ENCODE measurements at regions not wholly inside any gene's neighbourhood (a gene's known extent, or its start where the extent isn't known, plus 50 kb on each side); places are given as distances from the start of the nearest gene placed in this dataset.

DNA sequence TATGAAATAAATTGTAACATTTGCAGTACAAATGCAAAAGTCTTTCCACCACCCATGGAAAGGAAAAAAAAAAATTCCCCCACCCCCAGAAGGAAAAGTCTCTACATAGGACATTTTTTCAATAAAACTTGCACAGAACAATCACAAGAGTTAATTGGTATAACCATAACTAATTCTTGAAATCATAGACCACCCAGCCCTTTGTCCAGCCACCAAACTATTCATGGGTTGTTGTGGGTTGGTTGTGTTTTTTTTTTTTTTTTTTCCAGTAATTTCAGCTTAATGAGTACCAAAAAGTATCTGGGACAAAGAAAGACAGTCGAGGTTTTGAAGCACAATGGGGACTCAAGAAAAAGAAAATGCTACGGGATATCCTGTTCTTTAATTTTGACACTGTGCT, 355.0 kb upstream of the ROBO2 start (continued):
- TF ChIP-seq, protein P1, sequence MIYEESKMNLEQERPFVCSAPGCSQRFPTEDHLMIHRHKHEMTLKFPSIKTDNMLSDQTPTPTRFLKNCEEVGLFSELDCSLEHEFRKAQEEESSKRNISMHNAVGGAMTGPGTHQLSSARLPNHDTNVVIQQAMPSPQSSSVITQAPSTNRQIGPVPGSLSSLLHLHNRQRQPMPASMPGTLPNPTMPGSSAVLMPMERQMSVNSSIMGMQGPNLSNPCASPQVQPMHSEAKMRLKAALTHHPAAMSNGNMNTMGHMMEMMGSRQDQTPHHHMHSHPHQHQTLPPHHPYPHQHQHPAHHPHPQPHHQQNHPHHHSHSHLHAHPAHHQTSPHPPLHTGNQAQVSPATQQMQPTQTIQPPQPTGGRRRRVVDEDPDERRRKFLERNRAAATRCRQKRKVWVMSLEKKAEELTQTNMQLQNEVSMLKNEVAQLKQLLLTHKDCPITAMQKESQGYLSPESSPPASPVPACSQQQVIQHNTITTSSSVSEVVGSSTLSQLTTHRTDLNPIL (CRISPR knock-in tag; IDR thresholded peaks at IDR 0.05; ENCODE audit: low read depth) = no peak
- TF ChIP-seq PATZ1 (CRISPR knock-in tag; IDR thresholded peaks at IDR 0.05; ENCODE audit: borderline replicate concordance) = no peak

GRCh38 chr3:76685858-76686257, 354.0 kb upstream of the ROBO2 start:
- ATAC-seq = no peak
- TF ChIP-seq, protein P2, sequence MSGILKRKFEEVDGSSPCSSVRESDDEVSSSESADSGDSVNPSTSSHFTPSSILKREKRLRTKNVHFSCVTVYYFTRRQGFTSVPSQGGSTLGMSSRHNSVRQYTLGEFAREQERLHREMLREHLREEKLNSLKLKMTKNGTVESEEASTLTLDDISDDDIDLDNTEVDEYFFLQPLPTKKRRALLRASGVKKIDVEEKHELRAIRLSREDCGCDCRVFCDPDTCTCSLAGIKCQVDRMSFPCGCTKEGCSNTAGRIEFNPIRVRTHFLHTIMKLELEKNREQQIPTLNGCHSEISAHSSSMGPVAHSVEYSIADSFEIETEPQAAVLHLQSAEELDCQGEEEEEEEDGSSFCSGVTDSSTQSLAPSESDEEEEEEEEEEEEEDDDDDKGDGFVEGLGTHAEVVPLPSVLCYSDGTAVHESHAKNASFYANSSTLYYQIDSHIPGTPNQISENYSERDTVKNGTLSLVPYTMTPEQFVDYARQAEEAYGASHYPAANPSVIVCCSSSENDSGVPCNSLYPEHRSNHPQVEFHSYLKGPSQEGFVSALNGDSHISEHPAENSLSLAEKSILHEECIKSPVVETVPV (CRISPR knock-in tag; IDR thresholded peaks at IDR 0.05) = no peak
- TF ChIP-seq ESRRG (CRISPR knock-in tag; IDR thresholded peaks at IDR 0.05) (no peak), ZC3H10 (CRISPR knock-in tag; IDR thresholded peaks at IDR 0.05) (no peak), TOX (CRISPR knock-in tag; IDR thresholded peaks at IDR 0.05; ENCODE audit: borderline replicate concordance) (no peak)

DNA sequence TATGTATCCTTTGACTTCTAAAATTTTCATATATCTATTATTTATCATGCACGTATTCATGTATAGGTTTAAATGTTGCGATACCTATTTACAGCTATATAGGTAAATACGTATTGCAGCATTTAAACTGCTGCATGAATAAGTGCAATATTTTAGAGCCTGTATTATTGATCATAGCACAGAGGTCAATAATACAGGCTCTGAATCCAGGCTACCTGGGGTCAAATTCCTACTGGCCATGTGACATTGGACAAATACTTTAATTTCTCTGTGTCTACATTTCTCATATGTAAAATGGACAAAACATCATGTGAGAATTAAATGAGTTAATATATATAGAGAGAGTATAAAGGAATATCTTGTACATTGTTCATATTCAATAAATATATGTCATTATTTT, 352.9 kb upstream of the ROBO2 start:
- no peak for ATAC-seq
- TF ChIP-seq, protein P1 (CRISPR knock-in tag; IDR thresholded peaks at IDR 0.05; ENCODE audit: low read depth) = no peak
- TF ChIP-seq, protein P3, sequence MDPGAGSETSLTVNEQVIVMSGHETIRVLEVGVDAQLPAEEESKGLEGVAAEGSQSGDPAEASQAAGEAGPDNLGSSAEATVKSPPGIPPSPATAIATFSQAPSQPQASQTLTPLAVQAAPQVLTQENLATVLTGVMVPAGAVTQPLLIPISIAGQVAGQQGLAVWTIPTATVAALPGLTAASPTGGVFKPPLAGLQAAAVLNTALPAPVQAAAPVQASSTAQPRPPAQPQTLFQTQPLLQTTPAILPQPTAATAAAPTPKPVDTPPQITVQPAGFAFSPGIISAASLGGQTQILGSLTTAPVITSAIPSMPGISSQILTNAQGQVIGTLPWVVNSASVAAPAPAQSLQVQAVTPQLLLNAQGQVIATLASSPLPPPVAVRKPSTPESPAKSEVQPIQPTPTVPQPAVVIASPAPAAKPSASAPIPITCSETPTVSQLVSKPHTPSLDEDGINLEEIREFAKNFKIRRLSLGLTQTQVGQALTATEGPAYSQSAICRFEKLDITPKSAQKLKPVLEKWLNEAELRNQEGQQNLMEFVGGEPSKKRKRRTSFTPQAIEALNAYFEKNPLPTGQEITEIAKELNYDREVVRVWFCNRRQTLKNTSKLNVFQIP (CRISPR knock-in tag; IDR thresholded peaks at IDR 0.05; ENCODE audit: borderline replicate concordance, low read depth) = no peak
- TF ChIP-seq BACH2 (CRISPR knock-in tag; IDR thresholded peaks at IDR 0.05; ENCODE audit: borderline replicate concordance) (no peak), GLIS3 (CRISPR knock-in tag; IDR thresholded peaks at IDR 0.05) (no peak), ESRRG (CRISPR knock-in tag; IDR thresholded peaks at IDR 0.05) (no peak), PPARA (CRISPR knock-in tag; IDR thresholded peaks at IDR 0.05; ENCODE audit: borderline replicate concordance) (no peak), ZFP30 (CRISPR knock-in tag; IDR thresholded peaks at IDR 0.05) (no peak), CSDC2 (CRISPR knock-in tag; IDR thresholded peaks at IDR 0.05) (no peak), RARB (CRISPR knock-in tag; IDR thresholded peaks at IDR 0.05) (no peak), ZNF8 (CRISPR knock-in tag; IDR thresholded peaks at IDR 0.05) (no peak), ZNF70 (CRISPR knock-in tag; IDR thresholded peaks at IDR 0.05) (no peak), SNAI2 (CRISPR knock-in tag; IDR thresholded peaks at IDR 0.05) (no peak), ARNTL (CRISPR knock-in tag; IDR thresholded peaks at IDR 0.05; ENCODE audit: borderline replicate concordance, low read depth) (no peak), TOX (CRISPR knock-in tag; IDR thresholded peaks at IDR 0.05; ENCODE audit: borderline replicate concordance) (no peak), TCF4 (CRISPR knock-in tag; IDR thresholded peaks at IDR 0.05; ENCODE audit: borderline replicate concordance) (no peak)
- TF ChIP-seq, protein P4, sequence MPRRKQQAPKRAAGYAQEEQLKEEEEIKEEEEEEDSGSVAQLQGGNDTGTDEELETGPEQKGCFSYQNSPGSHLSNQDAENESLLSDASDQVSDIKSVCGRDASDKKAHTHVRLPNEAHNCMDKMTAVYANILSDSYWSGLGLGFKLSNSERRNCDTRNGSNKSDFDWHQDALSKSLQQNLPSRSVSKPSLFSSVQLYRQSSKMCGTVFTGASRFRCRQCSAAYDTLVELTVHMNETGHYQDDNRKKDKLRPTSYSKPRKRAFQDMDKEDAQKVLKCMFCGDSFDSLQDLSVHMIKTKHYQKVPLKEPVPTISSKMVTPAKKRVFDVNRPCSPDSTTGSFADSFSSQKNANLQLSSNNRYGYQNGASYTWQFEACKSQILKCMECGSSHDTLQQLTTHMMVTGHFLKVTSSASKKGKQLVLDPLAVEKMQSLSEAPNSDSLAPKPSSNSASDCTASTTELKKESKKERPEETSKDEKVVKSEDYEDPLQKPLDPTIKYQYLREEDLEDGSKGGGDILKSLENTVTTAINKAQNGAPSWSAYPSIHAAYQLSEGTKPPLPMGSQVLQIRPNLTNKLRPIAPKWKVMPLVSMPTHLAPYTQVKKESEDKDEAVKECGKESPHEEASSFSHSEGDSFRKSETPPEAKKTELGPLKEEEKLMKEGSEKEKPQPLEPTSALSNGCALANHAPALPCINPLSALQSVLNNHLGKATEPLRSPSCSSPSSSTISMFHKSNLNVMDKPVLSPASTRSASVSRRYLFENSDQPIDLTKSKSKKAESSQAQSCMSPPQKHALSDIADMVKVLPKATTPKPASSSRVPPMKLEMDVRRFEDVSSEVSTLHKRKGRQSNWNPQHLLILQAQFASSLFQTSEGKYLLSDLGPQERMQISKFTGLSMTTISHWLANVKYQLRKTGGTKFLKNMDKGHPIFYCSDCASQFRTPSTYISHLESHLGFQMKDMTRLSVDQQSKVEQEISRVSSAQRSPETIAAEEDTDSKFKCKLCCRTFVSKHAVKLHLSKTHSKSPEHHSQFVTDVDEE (CRISPR knock-in tag; IDR thresholded peaks at IDR 0.05) = no peak
- TF ChIP-seq, protein P2 (CRISPR knock-in tag; IDR thresholded peaks at IDR 0.05) = no peak

All from SK-N-SH treated with all-trans-retinoic acid at 6 μM for 48 hours (cell line).